ENCODE measurements at regions not wholly inside any gene's neighbourhood (a gene's known extent, or its start where the extent isn't known, plus 50 kb on each side); places are given as distances from the start of the nearest gene placed in this dataset.

- TF ChIP-seq CTCF (IDR thresholded peaks at IDR 0.05) (no peak), POLR2A (IDR thresholded peaks at IDR 0.05) (peak; percentile 64)
- peak; percentile 72 to 79 (median 77) for DNase-seq
- Histone ChIP-seq H3K9me3 (no peaks in the 10 kb centered on the region), H3K4me1 (peaks cover 0 to 26% (median 9%) of the 10 kb centered on the region in 4 donors), H3K36me3 (no peaks in the 10 kb centered on the region), H3K4me3 (no peak overlapping the region), H3K27ac (peak overlapping the region; percentile 33 to 65 (median 64)), H3K27me3 (no peaks in the 10 kb centered on the region)
- 12% methylated on average over 6 of the region's 6 CpGs for WGBS (ENCODE audit: insufficient coverage, low coverage, low lambda C conversion rate, missing lambda C conversion rate)
- peak; percentile 88 to 94 (median 89) for ATAC-seq
- intact Hi-C loops (cut with DNase I): no loop called here
Observed at GRCh38 chr2:120516679-120517314, 170.9 kb downstream of the INHBB start.

- Histone ChIP-seq H3K36me3 (no peaks in the 10 kb centered on the region), H3K27me3 (no peaks in the 10 kb centered on the region), H3K4me3 (no peak overlapping the region), H3K9me3 (no peaks in the 10 kb centered on the region), H3K27ac (no peak overlapping the region), H3K4me1 (peaks cover 0 to 26% (median 9%) of the 10 kb centered on the region in 4 donors)
- no peak for ATAC-seq
- TF ChIP-seq POLR2A (IDR thresholded peaks at IDR 0.05) (no peak), CTCF (IDR thresholded peaks at IDR 0.05) (no peak)
- no peak for DNase-seq
- intact Hi-C loops (cut with DNase I): no loop called here
- WGBS (ENCODE audit: insufficient coverage, low coverage, low lambda C conversion rate, missing lambda C conversion rate): 79% methylated on average over 5 of the region's 7 CpGs
Observed at GRCh38 chr2:120517751-120518469, 172.0 kb downstream of the INHBB start.

- no peak for ATAC-seq
- no peak for DNase-seq
- WGBS (ENCODE audit: insufficient coverage, low coverage, low lambda C conversion rate, missing lambda C conversion rate): 100% methylated on average over 2 of the region's 5 CpGs
- Histone ChIP-seq H3K27ac (no peak overlapping the region), H3K9me3 (no peaks in the 10 kb centered on the region), H3K36me3 (no peaks in the 10 kb centered on the region), H3K4me1 (peaks cover 0 to 26% (median 9%) of the 10 kb centered on the region in 4 donors), H3K27me3 (no peaks in the 10 kb centered on the region), H3K4me3 (no peak overlapping the region)
- intact Hi-C loops (cut with DNase I): no loop called here
- TF ChIP-seq CTCF (IDR thresholded peaks at IDR 0.05) (no peak), POLR2A (IDR thresholded peaks at IDR 0.05) (no peak)
Observed at GRCh38 chr2:120518819-120519218, 172.9 kb downstream of the INHBB start.

GRCh38 chr2:120519469-120519868 lies 173.5 kb downstream of the INHBB start:
- no peak for ATAC-seq
- Histone ChIP-seq H3K4me1 (peaks cover 0 to 28% (median 10%) of the 10 kb centered on the region in 4 donors), H3K27ac (no peak overlapping the region), H3K36me3 (no peaks in the 10 kb centered on the region), H3K9me3 (no peaks in the 10 kb centered on the region), H3K27me3 (no peaks in the 10 kb centered on the region), H3K4me3 (no peak overlapping the region)
- intact Hi-C loops (cut with DNase I): no loop called here
- TF ChIP-seq CTCF (IDR thresholded peaks at IDR 0.05): no peak
- TF ChIP-seq POLR2A (IDR thresholded peaks at IDR 0.05): no peak
- WGBS (ENCODE audit: insufficient coverage, low coverage, low lambda C conversion rate, missing lambda C conversion rate): 85% methylated on average over 3 of the region's 6 CpGs
- no peak for DNase-seq
